Endodermal cell (in vitro differentiated cells): ENCODE measurements at regions not wholly inside any gene's neighbourhood (a gene's known extent, or its start where the extent isn't known, plus 50 kb on each side); places are given as distances from the start of the nearest gene placed in this dataset.

Experiments used
- DNase-seq: peaks from one replicate; pipeline ENCODE4 v3.0.0-alpha.2; 2017
- H3K27ac ChIP-seq: 2 replicates; pipeline ENCODE4 v1.5.1; 2013; ENCODE audit warnings: mild to moderate bottlenecking, low read depth, low read length, moderate library complexity
- H3K27me3 ChIP-seq: 2 replicates; pipeline ENCODE4 v1.6.1; 2013; ENCODE audit warnings: mild to moderate bottlenecking, low read length, moderate library complexity; ENCODE audit not compliant: insufficient read depth, control insufficient read depth, poor library complexity, severe bottlenecking
- H3K36me3 ChIP-seq: 2 replicates; pipeline ENCODE4 v1.7.0; 2013; ENCODE audit warnings: mild to moderate bottlenecking, low read length, moderate library complexity; ENCODE audit not compliant: control insufficient read depth, insufficient read depth
- H3K4me1 ChIP-seq: one replicate; pipeline ENCODE4 v1.7.0; 2013; ENCODE audit warnings: low read length; ENCODE audit not compliant: control insufficient read depth, insufficient read depth
- H3K4me3 ChIP-seq: 2 replicates; pipeline ENCODE4 v1.5.1; 2013; ENCODE audit warnings: mild to moderate bottlenecking, low read length, moderate library complexity
- H3K9ac ChIP-seq: 2 replicates; pipeline ENCODE4 v1.6.1; 2013; ENCODE audit warnings: mild to moderate bottlenecking, low read length, moderate library complexity; ENCODE audit not compliant: poor library complexity, severe bottlenecking; ENCODE audit errors: extremely low read depth
- H3K9me3 ChIP-seq: 2 replicates; pipeline ENCODE4 v1.6.1; 2013; ENCODE audit warnings: mild to moderate bottlenecking, low read length, moderate library complexity; ENCODE audit not compliant: control insufficient read depth
- H3K27ac Mint-ChIP-seq: 2 replicates; pipeline ENCODE4 v1.8.0; 2020; ENCODE audit warnings: mixed read lengths
- H3K27me3 Mint-ChIP-seq: 2 replicates; pipeline ENCODE4 v1.8.0; 2021; ENCODE audit warnings: mild to moderate bottlenecking, mixed read lengths; ENCODE audit not compliant: insufficient read depth
- H3K36me3 Mint-ChIP-seq: 2 replicates; pipeline ENCODE4 v1.8.0; 2020; ENCODE audit warnings: low read depth, mixed read lengths
- H3K4me1 Mint-ChIP-seq: 2 replicates; pipeline ENCODE4 v1.8.0; 2020; ENCODE audit warnings: mixed read lengths
- H3K4me3 Mint-ChIP-seq: 2 replicates; pipeline ENCODE4 v1.8.0; 2020; ENCODE audit warnings: mild to moderate bottlenecking, moderate library complexity, mixed read lengths
- H3K9me3 Mint-ChIP-seq: 2 replicates; pipeline ENCODE4 v1.8.0; 2020; ENCODE audit warnings: mild to moderate bottlenecking, mixed read lengths
- CTCF ChIP-seq: fragments of 200-600 bp; sonication (generic); conservative IDR thresholded peaks from 2 replicates; pipeline ENCODE4 v1.5.0; 2021; ENCODE audit warnings: antibody characterized with exemption, mild to moderate bottlenecking
- WGBS, 2 experiments: methylation state at CpG; one replicate each; pipeline versions ENCODE4 v1.1.5 to v1.1.7; 2013; ENCODE audit warnings: missing lambda C conversion rate in 2 of 2, mixed read lengths in 1 of 2; ENCODE audit not compliant: insufficient coverage in 1 of 2, insufficient read length in 1 of 2; 5-methylcytosine and 5-hydroxymethylcytosine counted together

- Histone ChIP-seq H3K4me3 (no peak overlapping the region), H3K9me3 (peaks cover 12% of the 10 kb centered on the region), H3K4me1 (no peaks in the 10 kb centered on the region), H3K27ac (no peak overlapping the region), H3K9ac (no peak overlapping the region), H3K27me3 (no peaks in the 10 kb centered on the region), H3K36me3 (no peaks in the 10 kb centered on the region)
- DNase-seq = no peak
- peaks cover 9% of the 10 kb centered on the region for H3K9me3 Mint-ChIP-seq
- H3K27me3 Mint-ChIP-seq = peaks cover 7% of the 10 kb centered on the region
- no peaks in the 10 kb centered on the region for H3K4me1 Mint-ChIP-seq
- no peak for TF ChIP-seq CTCF
- H3K4me3 Mint-ChIP-seq = no peak overlapping the region
- WGBS, 2 experiments = 78 to 87% methylated on average over 4 to 8 of the region's 10 CpGs
- H3K27ac Mint-ChIP-seq = no peak overlapping the region
- no peaks in the 10 kb centered on the region for H3K36me3 Mint-ChIP-seq
Measured at GRCh38 chr6:33923857-33924514, 120.2 kb upstream of the MLN start.

DNA sequence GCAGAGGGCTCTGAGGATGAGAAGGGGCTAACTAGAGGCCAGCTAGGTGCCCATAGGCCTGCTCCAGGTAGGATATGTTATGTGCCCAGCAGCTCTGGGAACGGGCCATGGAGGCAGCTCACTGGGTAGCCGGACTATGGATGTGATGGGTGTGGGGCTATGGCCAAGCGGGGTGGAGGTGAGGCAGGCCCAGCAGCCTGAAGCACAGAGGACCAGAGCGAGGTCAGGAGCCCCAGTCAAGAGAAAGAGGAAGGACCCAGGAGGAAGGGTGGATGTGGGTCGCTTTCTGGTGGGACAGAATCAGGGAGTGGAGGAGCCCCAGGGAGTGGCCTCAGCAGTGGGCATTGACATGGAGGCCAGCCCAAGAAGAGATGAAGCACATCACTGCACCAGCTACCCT is 117.9 kb upstream of the MLN start:
- no peaks in the 10 kb centered on the region for H3K36me3 ChIP-seq
- Mint-ChIP-seq H3K4me1 (no peaks in the 10 kb centered on the region), H3K9me3 (peaks cover 7% of the 10 kb centered on the region), H3K27me3 (peaks cover 7% of the 10 kb centered on the region), H3K36me3 (no peaks in the 10 kb centered on the region), H3K4me3 (no peak overlapping the region), H3K27ac (no peak overlapping the region)
- peaks cover 2% of the 10 kb centered on the region for H3K9me3 ChIP-seq
- TF ChIP-seq CTCF = no peak
- DNase-seq = no peak
- no peak overlapping the region for H3K27ac ChIP-seq
- no peak overlapping the region for H3K9ac ChIP-seq
- no peak overlapping the region for H3K4me3 ChIP-seq
- no peaks in the 10 kb centered on the region for H3K27me3 ChIP-seq
- WGBS, 2 experiments = 91 to 94% methylated on average over 2 to 5 of the region's 5 CpGs
- no peaks in the 10 kb centered on the region for H3K4me1 ChIP-seq

- Mint-ChIP-seq H3K27ac (no peak overlapping the region), H3K36me3 (no peaks in the 10 kb centered on the region), H3K27me3 (peaks cover 21% of the 10 kb centered on the region), H3K4me1 (no peaks in the 10 kb centered on the region), H3K9me3 (peaks cover 19% of the 10 kb centered on the region), H3K4me3 (no peak overlapping the region)
- Histone ChIP-seq H3K4me1 (no peaks in the 10 kb centered on the region), H3K9ac (no peak overlapping the region), H3K4me3 (no peak overlapping the region), H3K9me3 (no peaks in the 10 kb centered on the region), H3K27me3 (no peaks in the 10 kb centered on the region), H3K27ac (no peak overlapping the region), H3K36me3 (no peaks in the 10 kb centered on the region)
- no peak for DNase-seq
- no peak for TF ChIP-seq CTCF
- 93% methylated on average over 5 to 8 of the region's 8 CpGs for whole genome bisulfite sequencing, 2 experiments
Measured at GRCh38 chr6:33918175-33918695, 114.4 kb upstream of the MLN start.
